Prostate gland (tissue), 2 donors: ENCODE measurements at regions not wholly inside any gene's neighbourhood (a gene's known extent, or its start where the extent isn't known, plus 50 kb on each side); places are given as distances from the start of the nearest gene placed in this dataset.

Experiments used
- DNase-seq: peaks from one replicate; pipeline ENCODE4 v3.0.0-alpha.2; 2019; ENCODE audit warnings: low spot score
- H3K27ac ChIP-seq, 2 donors: fragments of 200-600 bp; sonication (generic); 2 replicates each; pipeline ENCODE4 v1.5.1; 2017 to 2019
- H3K27me3 ChIP-seq: fragments of 200-600 bp; sonication (generic); replicated peaks from 2 replicates; pipeline ENCODE4 v1.5.1; 2019; ENCODE audit not compliant: insufficient read depth
- H3K36me3 ChIP-seq, 2 donors: fragments of 200-600 bp; sonication (generic); 1 replicate in 1 of 2; 2 replicates in 1 of 2; pipeline versions ENCODE4 v1.5.1 to v1.8.1; 2017 to 2019
- H3K4me1 ChIP-seq: fragments of 200-600 bp; sonication (generic); replicated peaks from 2 replicates; pipeline ENCODE4 v1.5.1; 2019
- H3K4me3 ChIP-seq, 2 donors: fragments of 200-600 bp; sonication (generic); 2 replicates each; pipeline ENCODE4 v1.5.1; 2017 to 2019
- H3K9me3 ChIP-seq: fragments of 200-600 bp; sonication (generic); 2 replicates; pipeline ENCODE4 v1.5.1; 2017
- POLR2A ChIP-seq: fragments of 450-650 bp; IDR thresholded peaks from one replicate; pipeline ENCODE4 v1.6.1; 2016; ENCODE audit warnings: antibody characterized with exemption, mild to moderate bottlenecking
- POLR2AphosphoS5 ChIP-seq: sonication (generic); formaldehyde crosslinking; IDR thresholded peaks from one replicate; pipeline ENCODE4 v1.6.1; 2017; ENCODE audit warnings: antibody characterized with exemption
- WGBS: methylation state at CpG from one replicate; pipeline ENCODE4 v1.1.5; 2018; 5-methylcytosine and 5-hydroxymethylcytosine counted together
- intact Hi-C: fragments of 100-400 bp; cut with DNase I; formaldehyde crosslinking; loops from one replicate; pipeline ENCODE4 v1.14.2; 2022
- TF ChIP-seq, protein P1 (sequence below), 4 experiments: fragments of 200-600 bp in 2 of 4; fragments of 450-650 bp in 2 of 4; sonication (generic) in 2 of 4; IDR thresholded peaks; 1 replicate in 3 of 4; 2 replicates in 1 of 4; pipeline ENCODE4 v1.5.1; 2016 to 2019; ENCODE audit warnings: antibody characterized with exemption in 4 of 4, mild to moderate bottlenecking in 2 of 4, moderate library complexity in 2 of 4

DNA sequence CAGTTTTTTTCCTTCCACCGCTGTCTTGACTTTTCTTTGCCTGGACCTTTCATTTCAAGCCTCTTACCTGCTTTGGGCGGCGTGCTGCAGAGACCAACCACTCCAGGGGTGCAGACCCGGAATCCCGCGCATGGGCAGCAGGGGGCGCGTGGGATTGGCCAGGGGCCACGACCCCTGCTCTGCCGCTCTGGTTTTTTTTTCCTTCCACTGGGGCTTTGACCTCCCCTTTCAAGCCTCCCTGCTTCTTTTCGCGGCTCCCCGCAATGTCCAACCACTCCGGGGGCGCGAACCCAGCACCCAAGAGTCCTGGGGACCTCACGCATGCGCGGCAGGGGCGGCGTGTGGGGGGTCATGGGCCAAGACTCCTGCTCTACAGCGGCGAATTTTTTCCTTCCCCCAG lies 325.1 kb downstream of the ALG10 start:
- Histone ChIP-seq H3K9me3 (no peaks in the 10 kb centered on the region), H3K36me3 (no peaks in the 10 kb centered on the region), H3K27ac (no peak overlapping the region), H3K4me1 (no peaks in the 10 kb centered on the region), H3K27me3 (no peaks in the 10 kb centered on the region), H3K4me3 (no peak overlapping the region)
- TF ChIP-seq POLR2A: no peak
- TF ChIP-seq, protein P1, sequence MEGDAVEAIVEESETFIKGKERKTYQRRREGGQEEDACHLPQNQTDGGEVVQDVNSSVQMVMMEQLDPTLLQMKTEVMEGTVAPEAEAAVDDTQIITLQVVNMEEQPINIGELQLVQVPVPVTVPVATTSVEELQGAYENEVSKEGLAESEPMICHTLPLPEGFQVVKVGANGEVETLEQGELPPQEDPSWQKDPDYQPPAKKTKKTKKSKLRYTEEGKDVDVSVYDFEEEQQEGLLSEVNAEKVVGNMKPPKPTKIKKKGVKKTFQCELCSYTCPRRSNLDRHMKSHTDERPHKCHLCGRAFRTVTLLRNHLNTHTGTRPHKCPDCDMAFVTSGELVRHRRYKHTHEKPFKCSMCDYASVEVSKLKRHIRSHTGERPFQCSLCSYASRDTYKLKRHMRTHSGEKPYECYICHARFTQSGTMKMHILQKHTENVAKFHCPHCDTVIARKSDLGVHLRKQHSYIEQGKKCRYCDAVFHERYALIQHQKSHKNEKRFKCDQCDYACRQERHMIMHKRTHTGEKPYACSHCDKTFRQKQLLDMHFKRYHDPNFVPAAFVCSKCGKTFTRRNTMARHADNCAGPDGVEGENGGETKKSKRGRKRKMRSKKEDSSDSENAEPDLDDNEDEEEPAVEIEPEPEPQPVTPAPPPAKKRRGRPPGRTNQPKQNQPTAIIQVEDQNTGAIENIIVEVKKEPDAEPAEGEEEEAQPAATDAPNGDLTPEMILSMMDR (IDR thresholded peaks at IDR 0.05): no peak
- TF ChIP-seq POLR2AphosphoS5: no peak
- intact Hi-C loops: no loop called here
- whole genome bisulfite sequencing: 68% methylated on average over 23 of the region's 23 CpGs
- no peak for DNase-seq

DNA sequence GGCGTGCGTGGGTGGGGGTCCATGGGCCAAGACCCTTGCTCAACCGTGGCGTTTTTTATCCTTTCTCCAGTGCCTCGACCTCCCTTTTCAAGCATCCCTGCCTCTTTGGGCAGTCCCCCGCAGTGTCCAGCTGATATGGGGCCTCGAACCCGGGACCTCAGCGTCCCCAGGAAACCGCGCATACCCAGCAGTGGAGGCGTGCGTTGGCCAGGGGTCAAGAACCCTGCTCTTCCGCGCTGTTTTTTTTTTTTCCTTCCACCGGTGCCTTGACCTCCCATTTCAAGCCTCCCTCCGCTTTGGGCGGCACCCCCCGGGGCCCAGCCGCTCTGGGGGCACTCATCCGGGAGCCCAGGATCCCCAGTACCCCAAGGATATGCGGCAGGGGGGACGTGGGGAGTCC lies 325.8 kb downstream of the ALG10 start:
- Histone ChIP-seq H3K36me3 (no peaks in the 10 kb centered on the region), H3K27ac (no peak overlapping the region), H3K9me3 (no peaks in the 10 kb centered on the region), H3K4me1 (no peaks in the 10 kb centered on the region), H3K27me3 (no peaks in the 10 kb centered on the region), H3K4me3 (no peak overlapping the region)
- WGBS: 72% methylated on average over 23 of the region's 23 CpGs
- TF ChIP-seq POLR2AphosphoS5 (no peak), POLR2A (no peak)
- TF ChIP-seq, protein P1 (IDR thresholded peaks at IDR 0.05): no peak
- intact Hi-C loops: no loop called here
- no peak for DNase-seq

DNA sequence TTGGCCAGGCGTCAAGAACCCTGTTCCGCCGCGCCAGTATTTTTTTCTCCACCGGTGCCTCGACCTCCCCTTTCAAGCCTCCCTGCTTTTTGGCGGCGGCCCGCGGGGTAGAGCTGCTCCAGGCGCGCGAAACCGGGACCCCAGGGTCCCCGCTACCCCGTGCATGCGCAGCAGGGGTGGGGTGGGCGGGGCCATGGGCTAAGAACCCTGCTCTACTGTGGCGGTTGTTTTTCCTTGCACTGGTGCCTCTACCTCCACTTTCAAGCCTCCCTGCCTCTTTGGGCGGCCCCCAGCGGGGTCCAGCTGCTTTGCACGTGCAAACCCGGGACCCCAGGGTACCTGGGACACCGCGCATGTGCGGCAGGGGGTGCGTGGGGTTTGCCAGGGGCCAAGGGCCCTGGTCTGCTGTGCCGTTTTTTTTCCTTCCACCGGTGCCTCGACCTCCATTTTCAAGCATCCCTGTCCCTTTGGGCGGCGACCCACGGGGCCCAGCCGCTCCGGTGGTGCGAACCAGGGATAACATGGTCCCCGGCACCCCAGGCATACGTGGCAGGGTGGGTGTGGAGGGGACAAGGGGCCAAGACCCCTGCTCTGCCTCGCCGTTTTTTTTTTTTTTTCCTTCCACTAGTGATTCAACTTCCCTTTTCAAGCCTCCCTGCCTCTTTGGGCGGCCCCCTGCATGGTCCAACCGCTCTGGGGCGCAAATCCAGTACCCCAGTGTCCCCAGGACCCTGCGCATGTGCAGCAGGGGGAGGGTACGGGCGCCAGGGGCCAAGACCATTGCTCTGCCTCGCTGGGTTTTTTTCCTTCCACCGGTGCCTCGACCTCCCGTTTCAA lies 326.8 kb downstream of the ALG10 start:
- Histone ChIP-seq H3K27ac (no peak overlapping the region), H3K36me3 (no peaks in the 10 kb centered on the region), H3K9me3 (no peaks in the 10 kb centered on the region), H3K4me3 (no peak overlapping the region), H3K4me1 (no peaks in the 10 kb centered on the region), H3K27me3 (no peaks in the 10 kb centered on the region)
- 59% methylated on average over 50 of the region's 50 CpGs for WGBS
- TF ChIP-seq POLR2A (no peak), POLR2AphosphoS5 (no peak)
- TF ChIP-seq, protein P1 (IDR thresholded peaks at IDR 0.05): no peak
- intact Hi-C loops: no loop called here
- DNase-seq: no peak

DNA sequence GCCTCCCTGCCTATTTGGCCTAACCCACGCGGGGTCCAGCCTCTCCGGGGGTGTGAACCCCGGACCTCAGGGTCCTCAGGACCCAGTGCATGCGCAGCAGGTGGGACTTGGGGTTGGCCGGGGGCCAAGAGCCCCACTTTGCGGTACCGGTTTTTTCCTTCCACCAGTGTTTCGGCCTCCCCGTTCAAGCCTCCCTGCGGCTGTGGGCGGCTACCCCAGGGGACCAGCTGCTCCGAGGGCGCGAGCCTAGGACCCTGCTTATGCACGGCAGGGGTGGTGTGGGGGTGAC lies 327.3 kb downstream of the ALG10 start:
- WGBS: 75% methylated on average over 16 of the region's 16 CpGs
- H3K27me3 ChIP-seq: no peaks in the 10 kb centered on the region
- H3K4me1 ChIP-seq: no peaks in the 10 kb centered on the region
- intact Hi-C loops: no loop called here
- TF ChIP-seq POLR2AphosphoS5 (no peak), POLR2A (no peak)
- TF ChIP-seq, protein P1 (IDR thresholded peaks at IDR 0.05): no peak
- no peak for DNase-seq
- H3K27ac ChIP-seq: no peak overlapping the region
- H3K4me3 ChIP-seq: no peak overlapping the region
- no peaks in the 10 kb centered on the region for H3K9me3 ChIP-seq
- H3K36me3 ChIP-seq: no peaks in the 10 kb centered on the region
